HEK293 (cell line): ENCODE measurements at regions not wholly inside any gene's neighbourhood (a gene's known extent, or its start where the extent isn't known, plus 50 kb on each side); places are given as distances from the start of the nearest gene placed in this dataset.

Experiments
- SP2 ChIP-seq: fragments of 450-650 bp; formaldehyde crosslinking; IDR thresholded peaks from 2 replicates; pipeline ENCODE4 v1.5.1; 2016; ENCODE audit warnings: missing biosample characterization, missing genetic modification characterization
- ZNF138 ChIP-seq: fragments of 450-650 bp; formaldehyde crosslinking; IDR thresholded peaks from 2 replicates; pipeline ENCODE4 v1.5.1; 2016; ENCODE audit warnings: missing biosample characterization, missing genetic modification characterization, borderline replicate concordance
- ZNF169 ChIP-seq: fragments of 450-650 bp; formaldehyde crosslinking; IDR thresholded peaks from 2 replicates; pipeline ENCODE4 v1.5.1; 2016; ENCODE audit warnings: missing biosample characterization, missing genetic modification characterization
- ZNF211 ChIP-seq: fragments of 450-650 bp; formaldehyde crosslinking; IDR thresholded peaks from 2 replicates; pipeline ENCODE4 v1.5.1; 2016; ENCODE audit warnings: low read depth, missing biosample characterization, missing genetic modification characterization
- ZNF302 ChIP-seq: fragments of 450-650 bp; formaldehyde crosslinking; IDR thresholded peaks from 2 replicates; pipeline ENCODE4 v1.5.1; 2016; ENCODE audit warnings: missing biosample characterization, missing genetic modification characterization, low read depth
- ZNF629 ChIP-seq: fragments of 450-650 bp; formaldehyde crosslinking; IDR thresholded peaks from 2 replicates; pipeline ENCODE4 v1.5.1; 2017; ENCODE audit warnings: missing biosample characterization, missing genetic modification characterization
- TF ChIP-seq, protein P1 (sequence below): fragments of 450-650 bp; formaldehyde crosslinking; IDR thresholded peaks from 2 replicates; pipeline ENCODE4 v1.5.1; 2016; ENCODE audit warnings: missing biosample characterization, missing genetic modification characterization
- TF ChIP-seq, protein P2 (sequence below): fragments of 450-650 bp; formaldehyde crosslinking; IDR thresholded peaks from 2 replicates; pipeline ENCODE4 v1.5.1; 2016; ENCODE audit warnings: missing biosample characterization, missing genetic modification characterization
- TF ChIP-seq, protein P3 (sequence below): fragments of 450-650 bp; formaldehyde crosslinking; optimal IDR thresholded peaks from 2 replicates; pipeline ENCODE3; 2016; ENCODE audit warnings: missing biosample characterization, mild to moderate bottlenecking, missing genetic modification characterization
- TF ChIP-seq, protein P4 (sequence below): fragments of 450-650 bp; formaldehyde crosslinking; IDR thresholded peaks from 2 replicates; pipeline ENCODE4 v1.5.1; 2016; ENCODE audit warnings: missing biosample characterization, missing genetic modification characterization
- TF ChIP-seq, protein P5 (sequence below): fragments of 450-650 bp; formaldehyde crosslinking; IDR thresholded peaks from 2 replicates; pipeline ENCODE4 v1.5.1; 2016; ENCODE audit warnings: missing biosample characterization, missing genetic modification characterization
- TF ChIP-seq, protein P6 (sequence below): fragments of 450-650 bp; formaldehyde crosslinking; IDR thresholded peaks from 2 replicates; pipeline ENCODE4 v1.5.1; 2016; ENCODE audit warnings: missing biosample characterization, missing genetic modification characterization
- TF ChIP-seq, protein P7 (sequence below): fragments of 450-650 bp; formaldehyde crosslinking; IDR thresholded peaks from 2 replicates; pipeline ENCODE4 v1.5.1; 2016; ENCODE audit warnings: missing biosample characterization, missing genetic modification characterization, low read depth

DNA sequence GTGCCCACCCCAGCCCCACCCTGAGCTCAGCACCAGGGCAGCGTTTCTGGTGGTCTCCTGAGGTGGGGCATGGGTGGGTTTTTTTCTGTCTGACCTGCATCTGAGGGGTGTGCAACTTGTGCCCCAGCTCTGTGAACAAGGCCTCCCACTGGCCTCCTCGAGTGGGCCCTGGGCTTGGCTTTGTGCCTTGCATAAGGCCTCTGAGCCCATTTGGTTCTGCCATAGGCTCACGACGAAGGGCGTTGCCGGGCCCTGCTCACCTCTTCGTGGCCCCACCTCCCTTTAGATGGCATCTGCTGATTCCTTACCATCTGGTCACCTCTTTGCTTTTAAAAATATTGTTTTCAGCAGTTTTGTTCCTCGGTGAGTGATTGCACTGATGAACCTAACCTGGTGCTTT is 127.1 kb upstream of the COL5A1 start:
- TF ChIP-seq, protein P1, sequence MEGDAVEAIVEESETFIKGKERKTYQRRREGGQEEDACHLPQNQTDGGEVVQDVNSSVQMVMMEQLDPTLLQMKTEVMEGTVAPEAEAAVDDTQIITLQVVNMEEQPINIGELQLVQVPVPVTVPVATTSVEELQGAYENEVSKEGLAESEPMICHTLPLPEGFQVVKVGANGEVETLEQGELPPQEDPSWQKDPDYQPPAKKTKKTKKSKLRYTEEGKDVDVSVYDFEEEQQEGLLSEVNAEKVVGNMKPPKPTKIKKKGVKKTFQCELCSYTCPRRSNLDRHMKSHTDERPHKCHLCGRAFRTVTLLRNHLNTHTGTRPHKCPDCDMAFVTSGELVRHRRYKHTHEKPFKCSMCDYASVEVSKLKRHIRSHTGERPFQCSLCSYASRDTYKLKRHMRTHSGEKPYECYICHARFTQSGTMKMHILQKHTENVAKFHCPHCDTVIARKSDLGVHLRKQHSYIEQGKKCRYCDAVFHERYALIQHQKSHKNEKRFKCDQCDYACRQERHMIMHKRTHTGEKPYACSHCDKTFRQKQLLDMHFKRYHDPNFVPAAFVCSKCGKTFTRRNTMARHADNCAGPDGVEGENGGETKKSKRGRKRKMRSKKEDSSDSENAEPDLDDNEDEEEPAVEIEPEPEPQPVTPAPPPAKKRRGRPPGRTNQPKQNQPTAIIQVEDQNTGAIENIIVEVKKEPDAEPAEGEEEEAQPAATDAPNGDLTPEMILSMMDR (tag by site-specific recombination): no peak
- TF ChIP-seq SP2 (tag by site-specific recombination): no peak
- TF ChIP-seq, protein P2, sequence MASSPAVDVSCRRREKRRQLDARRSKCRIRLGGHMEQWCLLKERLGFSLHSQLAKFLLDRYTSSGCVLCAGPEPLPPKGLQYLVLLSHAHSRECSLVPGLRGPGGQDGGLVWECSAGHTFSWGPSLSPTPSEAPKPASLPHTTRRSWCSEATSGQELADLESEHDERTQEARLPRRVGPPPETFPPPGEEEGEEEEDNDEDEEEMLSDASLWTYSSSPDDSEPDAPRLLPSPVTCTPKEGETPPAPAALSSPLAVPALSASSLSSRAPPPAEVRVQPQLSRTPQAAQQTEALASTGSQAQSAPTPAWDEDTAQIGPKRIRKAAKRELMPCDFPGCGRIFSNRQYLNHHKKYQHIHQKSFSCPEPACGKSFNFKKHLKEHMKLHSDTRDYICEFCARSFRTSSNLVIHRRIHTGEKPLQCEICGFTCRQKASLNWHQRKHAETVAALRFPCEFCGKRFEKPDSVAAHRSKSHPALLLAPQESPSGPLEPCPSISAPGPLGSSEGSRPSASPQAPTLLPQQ (tag by site-specific recombination): no peak
- TF ChIP-seq ZNF211: no peak
- TF ChIP-seq, protein P3, sequence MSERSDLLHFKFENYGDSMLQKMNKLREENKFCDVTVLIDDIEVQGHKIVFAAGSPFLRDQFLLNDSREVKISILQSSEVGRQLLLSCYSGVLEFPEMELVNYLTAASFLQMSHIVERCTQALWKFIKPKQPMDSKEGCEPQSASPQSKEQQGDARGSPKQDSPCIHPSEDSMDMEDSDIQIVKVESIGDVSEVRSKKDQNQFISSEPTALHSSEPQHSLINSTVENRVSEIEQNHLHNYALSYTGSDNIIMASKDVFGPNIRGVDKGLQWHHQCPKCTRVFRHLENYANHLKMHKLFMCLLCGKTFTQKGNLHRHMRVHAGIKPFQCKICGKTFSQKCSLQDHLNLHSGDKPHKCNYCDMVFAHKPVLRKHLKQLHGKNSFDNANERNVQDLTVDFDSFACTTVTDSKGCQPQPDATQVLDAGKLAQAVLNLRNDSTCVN (tag by site-specific recombination): no peak
- no peak for TF ChIP-seq ZNF629 (tag by site-specific recombination)
- TF ChIP-seq, protein P4, sequence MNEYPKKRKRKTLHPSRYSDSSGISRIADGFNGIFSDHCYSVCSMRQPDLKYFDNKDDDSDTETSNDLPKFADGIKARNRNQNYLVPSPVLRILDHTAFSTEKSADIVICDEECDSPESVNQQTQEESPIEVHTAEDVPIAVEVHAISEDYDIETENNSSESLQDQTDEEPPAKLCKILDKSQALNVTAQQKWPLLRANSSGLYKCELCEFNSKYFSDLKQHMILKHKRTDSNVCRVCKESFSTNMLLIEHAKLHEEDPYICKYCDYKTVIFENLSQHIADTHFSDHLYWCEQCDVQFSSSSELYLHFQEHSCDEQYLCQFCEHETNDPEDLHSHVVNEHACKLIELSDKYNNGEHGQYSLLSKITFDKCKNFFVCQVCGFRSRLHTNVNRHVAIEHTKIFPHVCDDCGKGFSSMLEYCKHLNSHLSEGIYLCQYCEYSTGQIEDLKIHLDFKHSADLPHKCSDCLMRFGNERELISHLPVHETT (tag by site-specific recombination): no peak
- TF ChIP-seq, protein P5, sequence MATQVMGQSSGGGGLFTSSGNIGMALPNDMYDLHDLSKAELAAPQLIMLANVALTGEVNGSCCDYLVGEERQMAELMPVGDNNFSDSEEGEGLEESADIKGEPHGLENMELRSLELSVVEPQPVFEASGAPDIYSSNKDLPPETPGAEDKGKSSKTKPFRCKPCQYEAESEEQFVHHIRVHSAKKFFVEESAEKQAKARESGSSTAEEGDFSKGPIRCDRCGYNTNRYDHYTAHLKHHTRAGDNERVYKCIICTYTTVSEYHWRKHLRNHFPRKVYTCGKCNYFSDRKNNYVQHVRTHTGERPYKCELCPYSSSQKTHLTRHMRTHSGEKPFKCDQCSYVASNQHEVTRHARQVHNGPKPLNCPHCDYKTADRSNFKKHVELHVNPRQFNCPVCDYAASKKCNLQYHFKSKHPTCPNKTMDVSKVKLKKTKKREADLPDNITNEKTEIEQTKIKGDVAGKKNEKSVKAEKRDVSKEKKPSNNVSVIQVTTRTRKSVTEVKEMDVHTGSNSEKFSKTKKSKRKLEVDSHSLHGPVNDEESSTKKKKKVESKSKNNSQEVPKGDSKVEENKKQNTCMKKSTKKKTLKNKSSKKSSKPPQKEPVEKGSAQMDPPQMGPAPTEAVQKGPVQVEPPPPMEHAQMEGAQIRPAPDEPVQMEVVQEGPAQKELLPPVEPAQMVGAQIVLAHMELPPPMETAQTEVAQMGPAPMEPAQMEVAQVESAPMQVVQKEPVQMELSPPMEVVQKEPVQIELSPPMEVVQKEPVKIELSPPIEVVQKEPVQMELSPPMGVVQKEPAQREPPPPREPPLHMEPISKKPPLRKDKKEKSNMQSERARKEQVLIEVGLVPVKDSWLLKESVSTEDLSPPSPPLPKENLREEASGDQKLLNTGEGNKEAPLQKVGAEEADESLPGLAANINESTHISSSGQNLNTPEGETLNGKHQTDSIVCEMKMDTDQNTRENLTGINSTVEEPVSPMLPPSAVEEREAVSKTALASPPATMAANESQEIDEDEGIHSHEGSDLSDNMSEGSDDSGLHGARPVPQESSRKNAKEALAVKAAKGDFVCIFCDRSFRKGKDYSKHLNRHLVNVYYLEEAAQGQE (tag by site-specific recombination): no peak
- TF ChIP-seq, protein P6, sequence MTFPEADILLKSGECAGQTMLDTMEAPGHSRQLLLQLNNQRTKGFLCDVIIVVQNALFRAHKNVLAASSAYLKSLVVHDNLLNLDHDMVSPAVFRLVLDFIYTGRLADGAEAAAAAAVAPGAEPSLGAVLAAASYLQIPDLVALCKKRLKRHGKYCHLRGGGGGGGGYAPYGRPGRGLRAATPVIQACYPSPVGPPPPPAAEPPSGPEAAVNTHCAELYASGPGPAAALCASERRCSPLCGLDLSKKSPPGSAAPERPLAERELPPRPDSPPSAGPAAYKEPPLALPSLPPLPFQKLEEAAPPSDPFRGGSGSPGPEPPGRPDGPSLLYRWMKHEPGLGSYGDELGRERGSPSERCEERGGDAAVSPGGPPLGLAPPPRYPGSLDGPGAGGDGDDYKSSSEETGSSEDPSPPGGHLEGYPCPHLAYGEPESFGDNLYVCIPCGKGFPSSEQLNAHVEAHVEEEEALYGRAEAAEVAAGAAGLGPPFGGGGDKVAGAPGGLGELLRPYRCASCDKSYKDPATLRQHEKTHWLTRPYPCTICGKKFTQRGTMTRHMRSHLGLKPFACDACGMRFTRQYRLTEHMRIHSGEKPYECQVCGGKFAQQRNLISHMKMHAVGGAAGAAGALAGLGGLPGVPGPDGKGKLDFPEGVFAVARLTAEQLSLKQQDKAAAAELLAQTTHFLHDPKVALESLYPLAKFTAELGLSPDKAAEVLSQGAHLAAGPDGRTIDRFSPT (tag by site-specific recombination): no peak
- TF ChIP-seq, protein P7, sequence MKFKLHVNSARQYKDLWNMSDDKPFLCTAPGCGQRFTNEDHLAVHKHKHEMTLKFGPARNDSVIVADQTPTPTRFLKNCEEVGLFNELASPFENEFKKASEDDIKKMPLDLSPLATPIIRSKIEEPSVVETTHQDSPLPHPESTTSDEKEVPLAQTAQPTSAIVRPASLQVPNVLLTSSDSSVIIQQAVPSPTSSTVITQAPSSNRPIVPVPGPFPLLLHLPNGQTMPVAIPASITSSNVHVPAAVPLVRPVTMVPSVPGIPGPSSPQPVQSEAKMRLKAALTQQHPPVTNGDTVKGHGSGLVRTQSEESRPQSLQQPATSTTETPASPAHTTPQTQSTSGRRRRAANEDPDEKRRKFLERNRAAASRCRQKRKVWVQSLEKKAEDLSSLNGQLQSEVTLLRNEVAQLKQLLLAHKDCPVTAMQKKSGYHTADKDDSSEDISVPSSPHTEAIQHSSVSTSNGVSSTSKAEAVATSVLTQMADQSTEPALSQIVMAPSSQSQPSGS (tag by site-specific recombination): no peak
- TF ChIP-seq ZNF138: no peak
- no peak for TF ChIP-seq ZNF169 (tag by site-specific recombination)
- TF ChIP-seq ZNF302 (tag by site-specific recombination): no peak
